Thoracic aorta (tissue), 2 donors: ENCODE measurements at regions not wholly inside any gene's neighbourhood (a gene's known extent, or its start where the extent isn't known, plus 50 kb on each side); places are given as distances from the start of the nearest gene placed in this dataset.
"Not testable (repeated sequence)": the region's sequence is repeated elsewhere in the genome, so short reads cannot be mapped to it uniquely, and the experiment has no call there.

Source experiments
- ATAC-seq: fragments of 150-250 bp; one replicate; pipeline ENCODE4 v1.8.0; 2017; ENCODE audit warnings: low read depth; ENCODE audit not compliant: insufficient number of reproducible peaks, low FRiP score
- DNase-seq: peaks from one replicate; pipeline ENCODE4 v3.0.0-alpha.2; 2020; ENCODE audit warnings: low spot score
- H3K27ac ChIP-seq, 2 donors: fragments of 200-600 bp; sonication (generic); 1 replicate in 1 of 2; 2 replicates in 1 of 2; pipeline ENCODE4 v1.5.1; 2016; ENCODE audit warnings: mild to moderate bottlenecking in 2 of 2, moderate library complexity in 2 of 2
- H3K27me3 ChIP-seq: fragments of 200-600 bp; sonication (generic); replicated peaks from 2 replicates; pipeline ENCODE4 v1.6.0; 2016; ENCODE audit warnings: mild to moderate bottlenecking; ENCODE audit not compliant: insufficient read depth
- H3K36me3 ChIP-seq: fragments of 200-600 bp; sonication (generic); one replicate; pipeline ENCODE4 v1.5.1; 2016
- H3K4me1 ChIP-seq, 2 donors: fragments of 200-600 bp; sonication (generic); 1 replicate in 1 of 2; 2 replicates in 1 of 2; pipeline versions ENCODE4 v1.5.1 to v1.6.0; 2016; ENCODE audit warnings: low read depth in 2 of 2, mild to moderate bottlenecking in 1 of 2; ENCODE audit not compliant: control insufficient read depth in 1 of 2
- H3K4me3 ChIP-seq: fragments of 200-600 bp; sonication (generic); 2 replicates; pipeline ENCODE4 v1.5.1; 2016; ENCODE audit warnings: mild to moderate bottlenecking
- H3K9me3 ChIP-seq: fragments of 200-600 bp; sonication (generic); 2 replicates; pipeline ENCODE4 v1.5.1; 2016
- CTCF ChIP-seq: fragments of 200-600 bp; sonication (generic); IDR thresholded peaks from one replicate; pipeline ENCODE4 v1.5.1; 2019; ENCODE audit warnings: antibody characterized with exemption

- no peak for DNase-seq
- TF ChIP-seq CTCF: no peak
- no peaks in the 10 kb centered on the region for H3K27me3 ChIP-seq
- ATAC-seq: no peak
- H3K9me3 ChIP-seq: no peaks in the 10 kb centered on the region
- no peaks in the 10 kb centered on the region for H3K36me3 ChIP-seq
- H3K27ac ChIP-seq: no peak overlapping the region
- H3K4me3 ChIP-seq: no peak overlapping the region
- no peaks in the 10 kb centered on the region for H3K4me1 ChIP-seq
These were observed 165.8 kb downstream of the ZIC4 start for GRCh38 chr3:147240581-147240980.

GRCh38 chr3:147237991-147238390 is 168.4 kb downstream of the ZIC4 start:
- no peak for ATAC-seq
- no peaks in the 10 kb centered on the region for H3K9me3 ChIP-seq
- H3K4me1 ChIP-seq: no peaks in the 10 kb centered on the region
- H3K4me3 ChIP-seq: no peak overlapping the region
- no peak for DNase-seq
- no peaks in the 10 kb centered on the region for H3K36me3 ChIP-seq
- H3K27me3 ChIP-seq: no peaks in the 10 kb centered on the region
- no peak for TF ChIP-seq CTCF
- H3K27ac ChIP-seq: no peak overlapping the region

GRCh38 chr3:147231980-147232379 is 174.4 kb downstream of the ZIC4 start:
- not testable (repeated sequence) for DNase-seq

GRCh38 chr3:147231111-147231510 is 175.2 kb downstream of the ZIC4 start:
- no peaks in the 10 kb centered on the region for H3K27me3 ChIP-seq
- no peak for ATAC-seq
- H3K9me3 ChIP-seq: no peaks in the 10 kb centered on the region
- DNase-seq: no peak
- H3K4me1 ChIP-seq: no peaks in the 10 kb centered on the region
- H3K27ac ChIP-seq: no peak overlapping the region
- H3K4me3 ChIP-seq: no peak overlapping the region
- no peak for TF ChIP-seq CTCF
- no peaks in the 10 kb centered on the region for H3K36me3 ChIP-seq

More at GRCh38 chr3:147231980-147232379, 174.4 kb downstream of the ZIC4 start:
- H3K27me3 ChIP-seq, H3K9me3 ChIP-seq, ATAC-seq, H3K4me1 ChIP-seq, H3K4me3 ChIP-seq, H3K27ac ChIP-seq, H3K36me3 ChIP-seq: not testable (repeated sequence)

- ATAC-seq (no peak), DNase-seq (no peak)
- no peak for TF ChIP-seq CTCF
- Histone ChIP-seq H3K4me1 (no peaks in the 10 kb centered on the region), H3K9me3 (no peaks in the 10 kb centered on the region), H3K4me3 (no peak overlapping the region), H3K27ac (no peak overlapping the region), H3K36me3 (no peaks in the 10 kb centered on the region), H3K27me3 (no peaks in the 10 kb centered on the region)
These were observed 184.1 kb downstream of the ZIC4 start for GRCh38 chr3:147222291-147222690.

- no peaks in the 10 kb centered on the region for H3K36me3 ChIP-seq
- no peaks in the 10 kb centered on the region for H3K27me3 ChIP-seq
- no peak overlapping the region for H3K27ac ChIP-seq
- no peaks in the 10 kb centered on the region for H3K4me1 ChIP-seq
- no peaks in the 10 kb centered on the region for H3K9me3 ChIP-seq
- ATAC-seq: no peak
- no peak overlapping the region for H3K4me3 ChIP-seq
- no peak for DNase-seq
- no peak for TF ChIP-seq CTCF
These were observed 187.4 kb downstream of the ZIC4 start for GRCh38 chr3:147218965-147219364.
